ENCODE measurements at regions not wholly inside any gene's neighbourhood (a gene's known extent, or its start where the extent isn't known, plus 50 kb on each side); places are given as distances from the start of the nearest gene placed in this dataset.

DNA sequence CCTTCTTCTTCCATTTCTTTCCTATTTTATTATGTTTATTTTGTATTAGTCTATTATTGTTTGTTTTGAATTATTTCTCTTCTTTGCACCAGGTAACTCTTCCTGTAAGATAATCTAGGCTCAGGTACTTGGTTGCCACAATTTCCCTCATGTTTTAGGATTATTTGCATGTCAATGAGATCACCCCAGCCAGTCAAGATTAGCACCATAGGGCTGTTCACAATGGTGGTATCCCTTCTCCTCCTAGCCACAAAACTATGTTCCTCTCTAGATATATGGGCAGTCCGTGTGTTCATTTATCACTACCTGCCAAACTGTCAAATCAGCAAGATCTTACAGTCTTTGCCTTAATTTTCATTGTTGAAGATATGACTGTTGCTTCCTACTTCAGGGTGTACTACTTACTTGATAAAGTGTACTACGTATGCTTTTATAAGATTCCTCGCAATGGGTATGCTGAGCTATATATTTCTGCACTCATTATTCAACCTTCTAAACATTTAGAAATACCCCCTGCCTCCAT, 1536.2 kb downstream of the PLA2G4A start:
- no peak for DNase-seq

DNA sequence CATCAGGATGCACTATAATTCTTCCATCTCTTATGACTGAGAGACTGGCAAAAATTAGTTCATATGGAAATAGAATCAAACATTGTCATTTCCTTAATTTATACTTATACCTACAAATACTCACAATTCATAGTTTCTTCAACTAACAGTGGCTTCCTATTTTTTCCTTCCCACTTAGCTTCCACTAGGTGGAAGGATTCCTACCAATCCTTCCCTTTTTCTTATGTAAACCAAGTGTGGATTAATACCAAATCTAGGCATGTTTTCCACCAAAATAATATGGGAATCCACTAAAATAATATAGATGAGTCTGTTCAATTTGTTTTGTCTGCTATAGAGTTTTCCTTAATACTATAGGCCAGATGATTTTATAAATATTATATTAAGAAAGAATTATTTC, 1537.1 kb downstream of the PLA2G4A start:
- DNase-seq = no peak

DNA sequence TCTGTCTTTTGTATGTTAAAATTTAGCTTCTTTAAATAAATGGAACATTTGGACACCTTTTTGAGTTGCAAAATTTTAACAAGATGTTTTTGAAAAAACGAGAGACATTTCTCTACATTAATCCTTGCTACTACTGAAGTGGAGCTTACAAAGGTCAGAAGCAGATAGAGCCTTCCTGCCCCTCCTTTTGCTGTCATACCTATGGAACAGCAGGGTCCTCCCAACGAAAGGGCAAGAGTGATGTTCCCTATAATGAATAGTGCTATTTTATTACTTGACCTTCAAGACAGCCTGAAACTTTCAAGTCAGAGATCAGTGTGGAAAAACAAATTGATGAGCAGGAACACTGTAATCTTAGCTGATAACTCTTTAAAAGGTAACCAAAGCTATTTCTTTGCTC, 1538.9 kb downstream of the PLA2G4A start:
- no peak for DNase-seq

DNA sequence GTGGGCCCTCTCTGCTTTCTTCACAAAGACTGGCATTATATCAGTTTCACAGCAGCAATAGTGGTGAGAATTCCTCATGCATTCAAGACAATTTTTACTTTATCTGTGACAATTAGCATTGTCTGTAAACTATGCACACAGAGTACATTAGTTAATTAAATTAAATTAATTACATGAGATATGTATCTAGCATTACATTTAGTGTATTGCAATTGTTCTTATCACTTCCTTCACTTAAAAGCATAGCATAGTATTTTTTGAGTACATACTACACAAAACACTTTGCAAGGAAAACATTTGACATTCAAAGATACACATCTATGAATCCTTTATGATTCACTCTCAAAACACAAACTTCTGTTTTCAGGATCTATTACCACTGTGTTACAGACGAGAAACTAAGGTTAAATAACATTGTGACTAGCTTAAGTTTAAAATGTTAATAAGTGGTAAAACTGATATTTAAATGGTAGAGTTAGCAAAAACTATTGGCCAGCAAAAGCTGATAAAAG, 1542.6 kb downstream of the PLA2G4A start:
- no peak for DNase-seq

DNA sequence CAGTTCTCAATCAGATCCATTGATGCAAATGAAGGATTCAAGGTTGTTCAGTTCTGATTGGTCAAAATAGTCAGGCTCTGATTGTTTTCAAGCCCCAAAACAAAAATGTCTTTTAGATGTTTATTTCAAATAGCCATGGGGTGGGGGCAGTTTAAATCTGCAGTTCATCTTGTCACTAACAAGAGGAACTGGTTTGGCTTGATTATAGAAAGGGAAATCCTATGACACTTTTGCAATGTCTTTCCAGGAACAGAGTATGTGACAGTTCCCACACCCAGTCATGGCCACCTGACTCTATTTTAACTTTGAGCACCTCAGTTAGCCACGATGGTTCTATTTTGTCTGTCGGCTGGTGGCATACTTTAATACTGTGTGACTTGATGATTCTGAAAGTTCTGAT, 1544.1 kb downstream of the PLA2G4A start:
- no peak for DNase-seq

DNA sequence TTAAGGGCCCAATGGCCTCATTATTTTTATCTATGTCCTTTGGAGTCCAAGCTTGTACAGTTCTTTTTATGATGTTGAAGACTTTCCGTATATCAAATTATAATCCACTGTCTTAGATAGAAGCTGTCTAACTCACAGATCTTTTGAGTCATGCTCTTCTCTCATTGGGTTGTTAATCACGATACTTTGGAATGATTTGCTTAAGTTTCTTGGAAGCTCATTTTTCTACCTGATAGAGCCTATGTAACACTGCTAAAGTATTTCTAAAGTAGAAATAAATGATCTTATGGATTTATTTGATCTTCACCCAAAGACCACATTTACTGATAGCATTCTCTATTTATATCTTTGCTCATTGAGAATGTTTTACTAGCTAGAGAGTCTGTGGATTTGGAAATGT, 1554.1 kb downstream of the PLA2G4A start:
- DNase-seq = no peak

DNA sequence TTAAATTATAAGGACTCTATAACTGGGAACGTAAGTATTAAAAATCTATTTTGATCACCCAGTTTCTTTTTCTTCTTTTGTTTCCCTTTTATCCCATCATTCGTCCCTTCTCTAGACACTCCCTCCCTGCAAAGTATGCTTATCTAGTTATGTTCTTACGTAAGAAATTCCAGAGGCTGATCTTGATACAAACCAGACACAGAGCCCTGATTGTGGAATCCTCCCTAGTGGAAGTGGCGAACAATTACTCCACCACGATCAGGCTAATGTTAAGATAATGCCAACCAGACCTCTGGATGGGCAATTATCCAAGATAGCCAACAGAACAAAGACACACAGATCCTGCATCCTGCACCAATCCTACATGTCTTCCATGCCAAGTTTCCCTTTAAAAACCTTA, 1557.4 kb downstream of the PLA2G4A start:
- no peak for DNase-seq

DNA sequence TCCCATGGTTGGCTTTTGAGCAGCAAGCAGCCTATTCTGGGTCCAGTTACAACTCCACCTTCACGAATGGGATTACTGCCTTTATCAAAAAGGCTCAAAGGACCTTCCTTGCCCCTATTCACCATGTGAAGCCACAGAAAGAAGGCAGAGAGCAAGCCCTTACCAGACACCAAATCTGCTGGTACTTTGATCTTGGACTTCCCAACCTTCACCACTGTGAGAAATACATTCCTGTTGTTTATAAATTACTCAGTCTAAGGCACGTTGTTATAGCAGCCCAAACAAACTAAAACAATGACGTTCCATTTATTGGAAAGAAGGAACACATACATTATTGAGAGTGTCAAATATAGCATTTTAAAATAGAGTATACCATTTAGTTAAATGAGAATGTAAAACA, 1557.9 kb downstream of the PLA2G4A start:
- DNase-seq = no peak

DNA sequence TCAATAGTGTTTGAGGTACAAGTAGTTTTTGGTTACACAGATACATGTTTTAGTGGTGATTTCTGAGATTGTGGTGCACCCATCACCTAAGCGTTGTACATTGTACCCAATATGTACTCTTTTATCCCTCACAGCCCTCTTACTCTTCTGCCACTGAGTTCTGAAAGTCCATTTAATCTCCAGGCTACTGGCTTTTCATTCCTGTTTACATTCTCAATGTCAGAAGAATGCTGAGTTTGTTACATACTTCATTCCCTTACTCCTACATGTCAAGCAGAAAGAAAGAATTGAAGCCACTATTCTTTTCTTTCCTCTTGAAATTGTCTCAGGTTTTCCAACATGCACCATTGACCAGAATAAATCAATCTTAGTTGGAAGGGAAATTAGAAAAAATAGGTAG, 1565.9 kb downstream of the PLA2G4A start:
- no peak for DNase-seq

DNA sequence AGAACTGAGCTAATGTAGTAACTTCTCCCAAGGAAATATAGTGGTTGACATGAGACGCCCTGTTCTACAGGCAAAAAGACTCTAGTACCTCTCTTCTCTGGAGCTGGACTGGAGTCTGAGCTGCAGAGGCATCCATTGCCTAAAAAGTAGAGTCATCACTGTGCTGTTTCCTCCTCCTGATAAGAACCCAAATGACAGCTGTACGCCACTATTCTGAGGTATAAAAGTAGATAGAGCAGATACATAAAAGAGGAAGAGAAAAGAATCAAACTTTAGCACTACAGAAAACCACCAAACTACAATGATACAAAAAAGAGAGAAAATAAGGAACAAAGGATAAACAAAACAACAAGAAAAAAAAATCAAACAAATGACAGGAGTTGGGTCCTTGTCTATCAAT, 1568.8 kb downstream of the PLA2G4A start:
- DNase-seq = no peak

DNA sequence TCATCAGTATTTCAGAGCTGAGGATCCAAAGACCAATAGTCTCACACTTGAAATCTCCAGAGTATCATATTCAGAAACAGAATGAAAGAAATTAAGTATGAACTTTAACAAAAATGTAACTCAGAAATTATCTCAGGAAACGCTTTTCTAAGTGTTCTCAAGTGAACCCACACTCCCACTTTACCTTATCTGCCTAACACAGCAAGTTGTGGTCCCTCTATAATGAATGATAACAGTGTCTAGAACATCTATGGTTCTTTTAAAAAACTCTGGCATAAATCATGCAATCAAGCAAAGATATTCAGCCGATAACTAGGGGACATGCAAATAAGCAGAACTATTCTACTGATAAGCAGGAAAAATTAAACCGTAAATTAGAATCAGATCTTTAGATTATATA, 1574.2 kb downstream of the PLA2G4A start:
- DNase-seq = no peak

DNA sequence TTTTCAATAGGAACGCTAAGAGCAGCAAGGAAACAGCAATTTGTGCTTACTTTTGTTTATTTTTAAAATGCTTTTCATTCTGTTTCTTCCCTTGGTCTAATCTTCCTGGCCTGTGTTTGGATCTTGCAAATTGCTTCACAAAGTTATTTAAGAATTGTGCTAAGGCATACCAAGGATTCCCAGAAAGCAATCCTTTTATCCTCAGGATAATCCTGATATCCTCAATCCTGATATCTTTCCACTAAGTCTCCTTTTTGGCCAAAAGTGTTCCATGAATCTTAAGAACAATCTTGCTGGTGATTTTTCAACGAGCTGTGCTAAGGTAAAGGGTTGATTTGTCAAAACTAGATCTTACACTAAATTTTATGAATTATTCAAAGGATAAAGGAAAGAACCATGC, 1577.9 kb downstream of the PLA2G4A start:
- no peak for DNase-seq

DNA sequence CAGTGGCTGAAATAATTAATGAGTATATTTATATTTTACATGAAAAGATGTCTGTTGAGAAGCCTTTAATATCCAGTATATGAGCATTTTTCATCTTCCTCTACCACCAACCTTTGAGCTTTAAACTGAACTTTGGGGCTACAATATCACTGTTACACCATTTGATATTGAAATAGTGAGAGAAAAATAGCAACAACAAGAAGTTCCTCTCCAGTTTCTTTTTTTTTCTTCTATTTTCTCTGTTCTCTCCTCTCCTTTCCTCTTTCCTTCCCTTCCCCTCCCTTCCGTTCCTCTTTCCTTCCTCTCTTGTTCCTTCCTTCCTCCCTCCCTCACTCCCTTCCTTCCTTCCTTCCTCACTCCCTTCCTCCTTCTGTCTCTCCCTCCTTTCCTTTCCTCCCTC, 1591.4 kb downstream of the PLA2G4A start:
- DNase-seq = no peak

DNA sequence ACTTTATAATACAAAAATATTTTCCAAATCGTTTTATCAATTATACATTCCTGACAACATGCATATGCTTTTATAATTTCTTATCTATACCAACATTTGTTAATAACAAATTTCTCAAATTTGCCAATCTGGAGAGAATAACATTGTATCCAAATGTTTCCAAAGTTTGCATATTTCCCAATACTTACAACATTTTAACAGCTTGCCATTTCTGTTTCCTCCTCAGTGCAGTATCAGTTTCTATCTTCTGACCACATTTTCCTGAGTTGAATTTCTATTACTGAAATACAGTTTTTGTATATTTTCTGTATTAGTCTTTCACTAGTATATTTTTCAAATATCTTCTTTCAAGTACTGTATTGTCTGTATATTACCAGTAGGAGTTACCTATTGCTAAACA, 1594.3 kb downstream of the PLA2G4A start:
- no peak for DNase-seq

DNA sequence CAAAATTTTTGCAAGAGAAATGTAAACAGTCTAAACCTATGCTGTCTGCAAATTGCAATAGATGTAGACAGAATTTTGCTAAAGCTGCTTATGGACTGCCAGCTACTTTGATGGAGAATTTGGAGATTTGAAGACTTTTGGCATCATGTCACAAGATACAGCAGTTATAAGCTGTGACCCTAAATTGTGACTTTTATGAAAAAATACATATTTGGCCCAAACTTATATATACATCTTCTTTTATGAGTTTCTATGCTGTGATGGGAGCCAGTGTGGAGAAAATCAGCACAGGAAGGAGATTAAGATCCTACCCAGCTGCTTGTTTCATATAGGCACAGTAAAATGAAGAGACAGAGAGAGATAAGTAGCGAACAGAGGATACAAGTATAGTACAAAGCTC, 1595.4 kb downstream of the PLA2G4A start:
- no peak for DNase-seq

DNA sequence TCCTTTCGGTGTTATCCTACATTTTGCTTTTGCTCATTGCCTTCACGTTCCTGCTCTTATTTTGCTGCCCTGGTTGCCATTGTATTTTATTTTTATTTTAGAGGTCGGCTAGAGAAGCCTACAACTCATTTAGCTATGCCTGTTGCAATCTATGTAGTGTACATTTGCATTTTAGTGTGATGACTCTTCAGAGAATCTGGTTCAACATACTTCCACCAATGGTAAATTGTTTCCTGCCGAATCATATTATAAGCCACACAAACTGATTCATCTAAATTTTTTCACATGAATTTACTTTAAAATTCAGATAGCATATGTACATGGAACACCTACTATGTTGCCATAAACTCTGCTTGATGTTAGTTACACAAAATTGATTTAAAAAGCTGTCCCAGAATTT, 1596.9 kb downstream of the PLA2G4A start:
- no peak for DNase-seq

DNA sequence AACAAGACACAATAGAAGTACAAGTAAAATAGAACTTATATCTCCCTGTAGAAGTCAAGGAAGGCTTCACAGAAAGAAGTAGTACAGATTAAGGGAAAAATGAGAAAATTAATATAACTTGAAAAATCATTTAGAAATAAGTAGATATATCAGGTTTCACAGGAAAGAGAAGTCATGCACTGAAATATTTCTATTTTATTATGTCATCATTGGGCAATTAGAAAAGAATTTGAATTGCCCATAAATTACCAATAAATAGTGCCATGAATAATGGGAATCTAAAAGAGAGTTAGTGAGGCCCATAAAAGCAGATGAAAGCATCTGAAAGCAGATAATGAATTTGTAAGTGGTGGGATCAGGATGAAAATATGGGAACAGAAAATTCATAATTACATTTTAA, 1597.8 kb downstream of the PLA2G4A start:
- DNase-seq = no peak

DNA sequence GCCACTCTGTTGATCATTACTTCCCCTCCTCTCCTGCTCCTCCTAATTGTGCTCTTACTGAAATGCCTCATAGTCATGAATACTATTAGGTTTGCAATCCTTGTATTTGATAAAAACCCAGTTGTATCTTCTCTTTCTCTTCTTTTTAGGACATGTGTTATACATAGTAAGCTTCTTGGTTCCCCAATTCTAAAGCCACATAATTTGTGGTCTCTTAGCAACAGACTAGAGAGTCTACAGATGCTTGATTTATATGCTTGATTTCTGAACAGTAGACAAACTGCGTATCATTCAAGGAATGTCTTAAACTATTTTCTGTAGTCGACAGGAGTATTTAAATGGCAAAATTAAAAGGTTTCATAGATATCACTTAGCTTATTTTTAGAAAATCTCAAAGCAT, 1598.9 kb downstream of the PLA2G4A start:
- no peak for DNase-seq

DNA sequence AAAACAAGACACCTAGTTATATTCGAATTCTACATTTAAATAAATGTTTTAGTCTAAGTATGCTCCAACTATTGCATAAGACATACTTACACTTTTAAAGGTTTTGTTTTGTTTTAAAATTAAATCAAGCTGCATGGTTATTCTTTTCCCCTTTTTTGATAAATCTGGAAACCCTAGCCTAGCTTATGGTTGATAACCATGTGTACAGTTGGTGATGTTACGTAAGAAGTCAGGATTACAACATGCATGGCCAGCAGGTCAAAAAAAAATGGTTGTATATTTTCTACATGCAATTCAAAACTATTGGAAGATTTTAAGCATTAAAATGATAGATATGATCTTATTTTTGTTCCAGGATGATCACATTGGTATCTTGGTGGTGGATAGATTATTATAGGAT, 1600.6 kb downstream of the PLA2G4A start:
- no peak for DNase-seq

DNA sequence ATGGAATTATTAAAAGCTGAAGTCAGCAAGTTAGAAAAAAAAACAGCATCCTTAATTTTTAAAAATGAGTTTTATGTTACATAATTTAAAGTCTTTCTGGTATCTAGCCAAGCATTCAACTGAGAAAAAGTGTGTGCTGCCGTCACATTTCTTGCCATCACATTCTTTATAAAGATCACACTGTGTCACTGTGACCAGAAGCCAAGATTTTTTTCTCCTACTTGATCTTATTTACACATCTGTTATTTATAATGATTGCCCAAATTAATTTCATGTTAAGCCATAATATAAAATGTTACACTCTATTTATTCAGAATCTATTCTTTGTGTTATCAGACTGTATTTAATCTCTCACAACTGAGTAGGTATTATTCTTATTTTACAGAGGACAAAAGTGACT, 1603.7 kb downstream of the PLA2G4A start:
- no peak for DNase-seq

DNA sequence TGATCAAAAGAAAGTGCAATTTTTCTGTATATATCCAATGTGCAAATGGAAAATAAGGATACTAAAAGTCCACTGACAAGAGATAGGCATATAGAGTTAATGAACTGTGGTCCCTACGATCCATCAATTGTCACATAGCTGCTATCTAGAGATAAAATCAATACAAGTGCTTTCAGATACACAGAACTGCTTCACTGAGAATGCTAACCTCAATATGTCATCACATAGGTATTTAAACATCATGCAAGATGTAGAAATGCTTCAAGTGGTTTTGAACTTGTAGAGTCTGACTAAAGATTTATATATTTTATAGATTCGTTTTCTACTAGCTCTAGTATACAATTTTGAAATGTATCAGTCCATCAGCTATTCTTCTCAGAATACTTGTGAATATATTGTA, 1604.7 kb downstream of the PLA2G4A start:
- no peak for DNase-seq

DNA sequence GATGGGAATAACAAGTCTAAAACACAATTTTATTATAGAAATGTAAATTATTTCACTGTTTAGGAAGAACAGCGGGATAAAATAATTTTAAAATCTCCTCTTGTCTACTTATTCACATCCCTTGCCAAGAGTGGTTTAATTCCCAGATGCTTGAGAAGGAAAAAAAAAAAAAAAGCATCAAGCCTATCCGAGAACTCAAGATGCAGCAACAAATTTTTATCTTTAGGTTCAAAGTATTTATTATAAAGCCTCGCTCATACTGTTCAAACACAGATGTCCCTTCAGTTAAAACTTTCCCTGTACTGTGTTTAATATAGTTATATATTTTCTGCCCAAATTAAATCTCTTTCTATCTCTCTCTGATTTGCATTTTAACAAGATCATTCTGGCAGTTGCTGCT, 1615.8 kb downstream of the PLA2G4A start:
- DNase-seq = no peak

DNA sequence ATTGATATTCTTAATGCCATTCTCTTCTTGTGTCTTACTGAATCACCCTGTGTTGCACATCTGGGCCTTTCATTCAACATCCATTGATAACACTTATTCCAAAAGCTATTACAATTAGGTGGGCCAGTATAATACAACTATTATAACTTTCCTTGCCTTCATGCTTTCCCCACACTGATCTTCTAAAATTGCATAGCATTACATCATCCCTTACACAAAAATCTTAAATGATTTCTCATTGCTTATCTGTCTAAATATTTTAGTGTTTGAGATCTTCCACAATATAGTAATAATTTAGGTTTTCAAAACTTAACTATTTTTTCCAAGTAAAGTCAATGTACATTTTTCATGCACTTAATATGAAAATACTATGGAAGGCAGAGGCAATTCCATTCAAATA, 1634.1 kb downstream of the PLA2G4A start:
- DNase-seq = no peak

DNA sequence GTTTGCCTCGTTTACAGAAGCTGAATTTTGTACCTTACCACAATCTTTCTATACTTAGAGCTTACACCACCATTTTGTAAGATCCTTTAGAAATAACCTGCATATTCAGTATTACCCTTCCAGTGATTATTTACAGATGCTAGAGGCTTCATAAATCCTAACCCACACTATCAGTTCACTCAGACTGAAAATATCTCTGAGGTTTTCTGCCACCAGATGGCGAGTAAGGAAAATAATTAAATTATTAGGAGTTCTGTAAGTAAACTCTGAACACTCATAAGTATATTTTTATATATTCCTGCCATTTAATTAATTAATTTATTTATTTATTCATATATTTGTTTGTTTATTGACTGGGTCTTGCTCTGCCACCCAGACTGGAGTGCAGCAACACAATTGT, 1635.2 kb downstream of the PLA2G4A start:
- no peak for DNase-seq

DNA sequence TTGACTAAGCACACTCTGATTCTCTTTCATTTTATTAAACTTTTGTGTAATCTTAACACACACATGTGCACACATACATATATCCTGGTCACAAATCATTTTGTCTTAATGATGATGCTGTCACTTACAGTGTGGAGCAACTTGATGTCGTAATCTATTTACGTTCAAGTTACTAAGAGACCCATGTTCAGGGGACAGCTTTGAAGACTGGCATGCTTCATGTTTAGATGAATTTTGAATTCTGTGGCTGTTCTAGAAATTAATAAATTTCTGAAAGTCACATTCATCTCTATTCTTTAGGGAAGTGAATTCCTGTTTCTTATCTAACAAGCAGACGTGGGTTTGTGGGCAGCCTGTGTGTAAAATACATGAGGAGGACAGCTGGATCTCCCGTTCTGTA, 1637.8 kb downstream of the PLA2G4A start:
- DNase-seq = no peak

DNA sequence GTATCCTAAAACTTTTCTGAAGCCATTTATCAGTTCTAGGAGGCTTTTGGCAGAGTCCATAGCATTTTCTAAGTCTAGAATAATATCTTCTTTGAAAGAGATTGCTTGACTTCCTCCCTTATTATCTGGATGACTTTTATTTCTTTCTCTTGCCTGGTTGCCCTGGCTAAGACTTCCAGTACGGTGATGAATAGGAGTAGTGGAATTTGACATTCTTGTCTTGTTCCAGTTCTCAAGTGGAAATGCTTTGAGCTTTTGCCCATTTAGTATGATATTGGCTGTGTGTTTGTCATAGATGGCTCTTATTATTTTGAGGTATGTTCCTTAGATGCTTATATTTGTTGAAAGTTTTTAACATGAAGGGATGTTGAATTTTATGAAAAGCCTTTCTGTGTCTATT, 1647.9 kb downstream of the PLA2G4A start:
- no peak for DNase-seq

All from activated CD4-positive, CD25-positive, alpha-beta regulatory T cell treated with anti-CD3 and anti-CD28 coated beads, Interleukin-2, amount 50 U/mL, for 72 hours (primary cell).